Stimulated activated naive B cell treated with anti-CD40 and anti-IgM and Interleukin-4, amounts not matched to agents 10 μg/mL and 1 μg/mL and 100 μg/mL, for 72 hours (primary cell): ENCODE measurements at regions not wholly inside any gene's neighbourhood (a gene's known extent, or its start where the extent isn't known, plus 50 kb on each side); places are given as distances from the start of the nearest gene placed in this dataset.
A peak's percentile ranks its signal among the peaks of the same experiment; 100 is the strongest.

Experiments used
- ATAC-seq, 2 donors: fragments of 150-1000 bp; cut with Tn5 transposase; replicated peaks; 2 replicates each; pipeline ENCODE4 v1.10.0; 2021; ENCODE audit warnings: moderate library complexity in 1 of 2
- DNase-seq: peaks from one replicate; pipeline ENCODE4 v3.0.0; 2021
- H3K27ac Mint-ChIP-seq: one replicate; pipeline ENCODE4 v1.8.0; 2022; ENCODE audit warnings: mild to moderate bottlenecking, mixed read lengths
- H3K27me3 Mint-ChIP-seq, 2 donors: one replicate each; pipeline ENCODE4 v1.8.0; 2022; ENCODE audit warnings: mixed read lengths in 2 of 2
- H3K36me3 Mint-ChIP-seq, 2 donors: one replicate each; pipeline ENCODE4 v1.8.0; 2022; ENCODE audit warnings: mixed read lengths in 2 of 2, mild to moderate bottlenecking in 1 of 2
- H3K4me1 Mint-ChIP-seq, 2 donors: one replicate each; pipeline ENCODE4 v1.8.0; 2022; ENCODE audit warnings: mixed read lengths in 2 of 2, mild to moderate bottlenecking in 1 of 2
- H3K4me3 Mint-ChIP-seq, 2 donors: one replicate each; pipeline ENCODE4 v1.8.0; 2022; ENCODE audit warnings: mild to moderate bottlenecking in 2 of 2, mixed read lengths in 2 of 2, moderate library complexity in 1 of 2
- H3K9me3 Mint-ChIP-seq, 2 donors: one replicate each; pipeline ENCODE4 v1.8.0; 2022; ENCODE audit warnings: mixed read lengths in 2 of 2, mild to moderate bottlenecking in 1 of 2

GRCh38 chr5:87081016-87081415, 186.7 kb upstream of the RASA1 start:
- peak overlapping the region; percentile 85 for H3K27ac Mint-ChIP-seq
- H3K27me3 Mint-ChIP-seq: no peaks in the 10 kb centered on the region
- DNase-seq: no peak
- peaks cover 29 to 42% of the 10 kb centered on the region in 2 donors for H3K4me1 Mint-ChIP-seq
- peak; percentile 33 for ATAC-seq
- H3K4me3 Mint-ChIP-seq: peak overlapping the region; percentile 66 to 69
- peaks cover 6 to 7% of the 10 kb centered on the region in 2 donors for H3K9me3 Mint-ChIP-seq
- peaks cover 8 to 18% of the 10 kb centered on the region in 2 donors for H3K36me3 Mint-ChIP-seq

- H3K27ac Mint-ChIP-seq: peak overlapping the region; percentile 85
- H3K36me3 Mint-ChIP-seq: peaks cover 8 to 18% of the 10 kb centered on the region in 2 donors
- peaks cover 30 to 42% of the 10 kb centered on the region in 2 donors for H3K4me1 Mint-ChIP-seq
- H3K27me3 Mint-ChIP-seq: no peaks in the 10 kb centered on the region
- ATAC-seq: peak; percentile 94
- DNase-seq: peak; percentile 50
- peaks cover 6 to 10% of the 10 kb centered on the region in 2 donors for H3K9me3 Mint-ChIP-seq
- H3K4me3 Mint-ChIP-seq: peak overlapping the region; percentile 66 to 69
Observed at GRCh38 chr5:87081511-87082372, 185.9 kb upstream of the RASA1 start.

GRCh38 chr5:87094347-87094746, 173.3 kb upstream of the RASA1 start:
- Mint-ChIP-seq H3K9me3 (peaks cover 0 to 5% of the 10 kb centered on the region in 2 donors), H3K4me1 (peaks cover 26 to 47% of the 10 kb centered on the region in 2 donors), H3K27me3 (no peaks in the 10 kb centered on the region), H3K36me3 (peaks cover 4 to 5% of the 10 kb centered on the region in 2 donors), H3K4me3 (no peak overlapping the region), H3K27ac (peak overlapping the region; percentile 42)
- ATAC-seq (no peak), DNase-seq (no peak)

GRCh38 chr5:87094833-87095232, 172.8 kb upstream of the RASA1 start:
- ATAC-seq (no peak), DNase-seq (no peak)
- H3K36me3 Mint-ChIP-seq: peaks cover 0 to 3% of the 10 kb centered on the region in 2 donors
- no peak overlapping the region for H3K4me3 Mint-ChIP-seq
- no peak overlapping the region for H3K27ac Mint-ChIP-seq
- H3K4me1 Mint-ChIP-seq: peaks cover 28 to 52% of the 10 kb centered on the region in 2 donors
- H3K27me3 Mint-ChIP-seq: no peaks in the 10 kb centered on the region
- H3K9me3 Mint-ChIP-seq: peaks cover 0 to 2% of the 10 kb centered on the region in 2 donors

GRCh38 chr5:87095787-87096186, 171.9 kb upstream of the RASA1 start:
- peaks cover 0 to 3% of the 10 kb centered on the region in 2 donors for H3K36me3 Mint-ChIP-seq
- DNase-seq (no peak), ATAC-seq (peak; percentile 64 to 71)
- H3K9me3 Mint-ChIP-seq: peaks cover 0 to 2% of the 10 kb centered on the region in 2 donors
- H3K4me3 Mint-ChIP-seq: peak overlapping the region; percentile 9 to 18
- peaks cover 32 to 61% of the 10 kb centered on the region in 2 donors for H3K4me1 Mint-ChIP-seq
- H3K27ac Mint-ChIP-seq: peak overlapping the region; percentile 80
- no peaks in the 10 kb centered on the region for H3K27me3 Mint-ChIP-seq

- no peak for ATAC-seq
Observed at GRCh38 chr5:87097664-87098063, 170.0 kb upstream of the RASA1 start.

GRCh38 chr5:87099291-87099839, 168.3 kb upstream of the RASA1 start:
- Mint-ChIP-seq H3K9me3 (peaks cover 0 to 2% of the 10 kb centered on the region in 2 donors), H3K36me3 (peaks cover 0 to 3% of the 10 kb centered on the region in 2 donors), H3K27ac (no peak overlapping the region), H3K4me1 (peaks cover 49 to 91% of the 10 kb centered on the region in 2 donors), H3K4me3 (no peak overlapping the region), H3K27me3 (no peaks in the 10 kb centered on the region)
- ATAC-seq: no peak
- no peak for DNase-seq

More at GRCh38 chr5:87097664-87098063, 170.0 kb upstream of the RASA1 start:
- Mint-ChIP-seq H3K27ac (no peak overlapping the region), H3K27me3 (no peaks in the 10 kb centered on the region), H3K9me3 (peaks cover 0 to 2% of the 10 kb centered on the region in 2 donors), H3K4me3 (no peak overlapping the region), H3K36me3 (peaks cover 0 to 3% of the 10 kb centered on the region in 2 donors), H3K4me1 (peaks cover 44 to 80% of the 10 kb centered on the region in 2 donors)
- no peak for DNase-seq

- Mint-ChIP-seq H3K4me3 (no peak overlapping the region), H3K4me1 (peaks cover 48 to 85% of the 10 kb centered on the region in 2 donors), H3K36me3 (peaks cover 0 to 3% of the 10 kb centered on the region in 2 donors), H3K27ac (no peak overlapping the region), H3K27me3 (no peaks in the 10 kb centered on the region), H3K9me3 (peaks cover 0 to 2% of the 10 kb centered on the region in 2 donors)
- DNase-seq: no peak
- no peak for ATAC-seq
Observed at GRCh38 chr5:87099968-87100367, 167.7 kb upstream of the RASA1 start.

GRCh38 chr5:87101321-87101720, 166.4 kb upstream of the RASA1 start:
- Mint-ChIP-seq H3K9me3 (peaks cover 3 to 4% of the 10 kb centered on the region in 2 donors), H3K36me3 (peaks cover 3% of the 10 kb centered on the region in 2 donors), H3K27me3 (no peaks in the 10 kb centered on the region), H3K4me1 (peaks cover 44 to 72% of the 10 kb centered on the region in 2 donors), H3K4me3 (no peak overlapping the region), H3K27ac (peak overlapping the region; percentile 43)
- ATAC-seq: no peak
- no peak for DNase-seq

- H3K4me3 Mint-ChIP-seq: no peak overlapping the region
- ATAC-seq: no peak
- no peak for DNase-seq
- peaks cover 33 to 57% of the 10 kb centered on the region in 2 donors for H3K4me1 Mint-ChIP-seq
- H3K36me3 Mint-ChIP-seq: peaks cover 0 to 3% of the 10 kb centered on the region in 2 donors
- peak overlapping the region; percentile 5 for H3K27ac Mint-ChIP-seq
- peaks cover 1 to 4% of the 10 kb centered on the region in 2 donors for H3K9me3 Mint-ChIP-seq
- no peaks in the 10 kb centered on the region for H3K27me3 Mint-ChIP-seq
Observed at GRCh38 chr5:87102841-87103240, 164.8 kb upstream of the RASA1 start.

- H3K27ac Mint-ChIP-seq: peak overlapping the region; percentile 69
- DNase-seq (no peak), ATAC-seq (peak; percentile 98 to 99)
- peak overlapping the region; percentile 32 to 50 for H3K4me3 Mint-ChIP-seq
- peaks cover 1 to 4% of the 10 kb centered on the region in 2 donors for H3K9me3 Mint-ChIP-seq
- H3K27me3 Mint-ChIP-seq: no peaks in the 10 kb centered on the region
- peaks cover 29 to 52% of the 10 kb centered on the region in 2 donors for H3K4me1 Mint-ChIP-seq
- H3K36me3 Mint-ChIP-seq: peaks cover 0 to 3% of the 10 kb centered on the region in 2 donors
Observed at GRCh38 chr5:87103616-87104287, 163.9 kb upstream of the RASA1 start.

- ATAC-seq (no peak), DNase-seq (no peak)
- H3K36me3 Mint-ChIP-seq: peaks cover 0 to 3% of the 10 kb centered on the region in 2 donors
- peaks cover 1 to 4% of the 10 kb centered on the region in 2 donors for H3K9me3 Mint-ChIP-seq
- no peaks in the 10 kb centered on the region for H3K27me3 Mint-ChIP-seq
- no peak overlapping the region for H3K4me3 Mint-ChIP-seq
- H3K27ac Mint-ChIP-seq: no peak overlapping the region
- peaks cover 26 to 37% of the 10 kb centered on the region in 2 donors for H3K4me1 Mint-ChIP-seq
Observed at GRCh38 chr5:87105577-87105976, 162.1 kb upstream of the RASA1 start.

- Mint-ChIP-seq H3K36me3 (peaks cover 0 to 3% of the 10 kb centered on the region in 2 donors), H3K27ac (no peak overlapping the region), H3K4me3 (no peak overlapping the region), H3K27me3 (no peaks in the 10 kb centered on the region), H3K9me3 (peaks cover 1 to 4% of the 10 kb centered on the region in 2 donors), H3K4me1 (peaks cover 17 to 18% of the 10 kb centered on the region in 2 donors)
- peak; percentile 50 to 75 for ATAC-seq
- DNase-seq: no peak
Observed at GRCh38 chr5:87109746-87110145, 157.9 kb upstream of the RASA1 start.

- ATAC-seq: no peak
- H3K27me3 Mint-ChIP-seq: no peaks in the 10 kb centered on the region
- no peak overlapping the region for H3K4me3 Mint-ChIP-seq
- peaks cover 0 to under 1% of the 10 kb centered on the region in 2 donors for H3K9me3 Mint-ChIP-seq
- H3K4me1 Mint-ChIP-seq: peaks cover 18 to 20% of the 10 kb centered on the region in 2 donors
- DNase-seq: no peak
- H3K27ac Mint-ChIP-seq: no peak overlapping the region
- H3K36me3 Mint-ChIP-seq: no peaks in the 10 kb centered on the region
Observed at GRCh38 chr5:87110721-87111120, 157.0 kb upstream of the RASA1 start.
